Vagina (tissue), 2 donors: ENCODE measurements at regions not wholly inside any gene's neighbourhood (a gene's known extent, or its start where the extent isn't known, plus 50 kb on each side); places are given as distances from the start of the nearest gene placed in this dataset.
"Not testable (repeated sequence)": the region's sequence is repeated elsewhere in the genome, so short reads cannot be mapped to it uniquely, and the experiment has no call there.

Experiments used
- POLR2A ChIP-seq, 2 donors: fragments of 450-650 bp; IDR thresholded peaks; one replicate each; pipeline ENCODE4 v1.6.1; 2017; ENCODE audit warnings: antibody characterized with exemption in 2 of 2, mild to moderate bottlenecking in 2 of 2, moderate library complexity in 2 of 2
- POLR2AphosphoS5 ChIP-seq, 2 donors: sonication (generic); formaldehyde crosslinking; IDR thresholded peaks; one replicate each; pipeline ENCODE4 v1.9.0; 2017; ENCODE audit warnings: antibody characterized with exemption in 2 of 2, mild to moderate bottlenecking in 2 of 2, low read depth in 1 of 2; ENCODE audit not compliant: insufficient read depth in 1 of 2
- TF ChIP-seq, protein P1 (sequence below), 3 experiments: fragments of 450-650 bp in 2 of 3; fragments of 200-600 bp in 1 of 3; sonication (generic) in 1 of 3; IDR thresholded peaks; one replicate each; pipeline ENCODE4 v1.5.1; 2017 to 2019; ENCODE audit warnings: antibody characterized with exemption in 3 of 3, mild to moderate bottlenecking in 2 of 3, moderate library complexity in 2 of 3

DNA sequence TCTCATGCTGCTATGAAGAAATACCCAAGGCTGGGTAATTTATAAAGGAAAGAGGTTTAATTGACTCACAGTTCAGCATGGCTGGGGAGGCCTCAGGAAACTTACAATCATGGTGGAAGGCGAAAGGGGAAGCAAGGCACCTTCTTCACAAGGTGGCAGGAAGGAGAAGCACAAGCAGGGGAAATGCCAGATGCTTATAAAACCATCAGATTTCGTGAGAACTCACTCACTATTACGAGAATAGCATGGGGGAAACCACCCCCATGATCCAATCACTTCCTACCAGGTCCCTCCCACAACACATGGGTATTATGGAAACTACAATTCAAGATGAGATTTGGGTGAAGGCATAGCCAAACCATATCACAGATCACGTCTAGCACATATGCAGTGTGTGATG lies 61.8 kb upstream of the MARCKS start:
- TF ChIP-seq, protein P1, sequence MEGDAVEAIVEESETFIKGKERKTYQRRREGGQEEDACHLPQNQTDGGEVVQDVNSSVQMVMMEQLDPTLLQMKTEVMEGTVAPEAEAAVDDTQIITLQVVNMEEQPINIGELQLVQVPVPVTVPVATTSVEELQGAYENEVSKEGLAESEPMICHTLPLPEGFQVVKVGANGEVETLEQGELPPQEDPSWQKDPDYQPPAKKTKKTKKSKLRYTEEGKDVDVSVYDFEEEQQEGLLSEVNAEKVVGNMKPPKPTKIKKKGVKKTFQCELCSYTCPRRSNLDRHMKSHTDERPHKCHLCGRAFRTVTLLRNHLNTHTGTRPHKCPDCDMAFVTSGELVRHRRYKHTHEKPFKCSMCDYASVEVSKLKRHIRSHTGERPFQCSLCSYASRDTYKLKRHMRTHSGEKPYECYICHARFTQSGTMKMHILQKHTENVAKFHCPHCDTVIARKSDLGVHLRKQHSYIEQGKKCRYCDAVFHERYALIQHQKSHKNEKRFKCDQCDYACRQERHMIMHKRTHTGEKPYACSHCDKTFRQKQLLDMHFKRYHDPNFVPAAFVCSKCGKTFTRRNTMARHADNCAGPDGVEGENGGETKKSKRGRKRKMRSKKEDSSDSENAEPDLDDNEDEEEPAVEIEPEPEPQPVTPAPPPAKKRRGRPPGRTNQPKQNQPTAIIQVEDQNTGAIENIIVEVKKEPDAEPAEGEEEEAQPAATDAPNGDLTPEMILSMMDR (IDR thresholded peaks at IDR 0.05) = not testable (repeated sequence)
- not testable (repeated sequence) for TF ChIP-seq POLR2AphosphoS5 (IDR thresholded peaks at IDR 0.05; ENCODE audit: insufficient read depth in 1 of 2, low read depth in 1 of 2); POLR2A (IDR thresholded peaks at IDR 0.05)
